ENCODE measurements at regions not wholly inside any gene's neighbourhood (a gene's known extent, or its start where the extent isn't known, plus 50 kb on each side); places are given as distances from the start of the nearest gene placed in this dataset.

- TF ChIP-seq, protein P1, sequence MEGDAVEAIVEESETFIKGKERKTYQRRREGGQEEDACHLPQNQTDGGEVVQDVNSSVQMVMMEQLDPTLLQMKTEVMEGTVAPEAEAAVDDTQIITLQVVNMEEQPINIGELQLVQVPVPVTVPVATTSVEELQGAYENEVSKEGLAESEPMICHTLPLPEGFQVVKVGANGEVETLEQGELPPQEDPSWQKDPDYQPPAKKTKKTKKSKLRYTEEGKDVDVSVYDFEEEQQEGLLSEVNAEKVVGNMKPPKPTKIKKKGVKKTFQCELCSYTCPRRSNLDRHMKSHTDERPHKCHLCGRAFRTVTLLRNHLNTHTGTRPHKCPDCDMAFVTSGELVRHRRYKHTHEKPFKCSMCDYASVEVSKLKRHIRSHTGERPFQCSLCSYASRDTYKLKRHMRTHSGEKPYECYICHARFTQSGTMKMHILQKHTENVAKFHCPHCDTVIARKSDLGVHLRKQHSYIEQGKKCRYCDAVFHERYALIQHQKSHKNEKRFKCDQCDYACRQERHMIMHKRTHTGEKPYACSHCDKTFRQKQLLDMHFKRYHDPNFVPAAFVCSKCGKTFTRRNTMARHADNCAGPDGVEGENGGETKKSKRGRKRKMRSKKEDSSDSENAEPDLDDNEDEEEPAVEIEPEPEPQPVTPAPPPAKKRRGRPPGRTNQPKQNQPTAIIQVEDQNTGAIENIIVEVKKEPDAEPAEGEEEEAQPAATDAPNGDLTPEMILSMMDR (IDR thresholded peaks at IDR 0.05; ENCODE audit: borderline replicate concordance, control extremely low read depth, extremely low read depth, insufficient read depth, missing control alignments), result no peak
- in situ Hi-C loops (cut with MboI; ENCODE audit: low sequenced_read_pairs, unreplicated experiment), result no loop called here
- no peak for DNase-seq (ENCODE audit: low spot score)
Measured at GRCh38 chr14:42421377-42422078, 814.9 kb downstream of the LRFN5 start.

GRCh38 chr14:42420071-42420470 is 813.4 kb downstream of the LRFN5 start:
- DNase-seq (ENCODE audit: low spot score), result no peak
- in situ Hi-C loops (cut with MboI; ENCODE audit: low sequenced_read_pairs, unreplicated experiment), result no loop called here
- TF ChIP-seq, protein P1 (IDR thresholded peaks at IDR 0.05; ENCODE audit: borderline replicate concordance, control extremely low read depth, extremely low read depth, insufficient read depth, missing control alignments), result no peak

- in situ Hi-C loops (cut with MboI; ENCODE audit: low sequenced_read_pairs, unreplicated experiment), result no loop called here
- TF ChIP-seq, protein P1 (IDR thresholded peaks at IDR 0.05; ENCODE audit: borderline replicate concordance, control extremely low read depth, extremely low read depth, insufficient read depth, missing control alignments), result no peak
- no peak for DNase-seq (ENCODE audit: low spot score)
Measured at GRCh38 chr14:42407153-42407552, 800.5 kb downstream of the LRFN5 start.

DNA sequence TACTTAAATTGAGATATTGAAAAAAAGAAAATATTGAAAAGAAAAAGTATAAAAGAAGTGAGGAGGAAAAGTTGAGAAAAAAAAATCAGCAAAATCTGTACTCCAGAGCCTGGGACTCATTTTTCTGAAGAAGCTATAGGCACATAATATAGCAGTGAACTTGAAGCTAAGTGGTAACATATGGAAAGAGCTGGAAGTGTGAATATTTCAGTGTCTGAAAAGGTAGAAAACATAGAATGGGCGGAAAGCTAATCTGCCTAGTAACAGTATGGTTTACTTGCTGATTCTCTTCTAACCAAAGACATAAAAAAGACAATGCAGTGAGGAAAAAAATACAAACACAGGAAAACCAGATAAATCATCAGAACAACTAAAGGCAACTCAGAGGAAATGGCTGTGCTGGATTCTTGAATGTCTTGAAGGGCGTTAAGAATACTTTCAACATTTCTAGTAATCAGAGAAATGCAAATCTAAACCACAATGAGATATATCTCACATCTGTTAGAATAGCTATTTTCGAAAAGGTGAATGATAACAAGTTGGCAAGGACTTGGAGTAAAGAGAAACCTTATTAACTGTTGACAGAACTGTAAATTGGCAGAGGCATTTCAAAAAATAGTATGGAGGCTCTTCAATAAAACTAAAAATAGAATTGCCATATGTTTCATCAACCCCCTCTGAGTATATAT is 784.6 kb downstream of the LRFN5 start:
- no peak for DNase-seq (ENCODE audit: low spot score)
- TF ChIP-seq, protein P1 (IDR thresholded peaks at IDR 0.05; ENCODE audit: borderline replicate concordance, control extremely low read depth, extremely low read depth, insufficient read depth, missing control alignments), result no peak
- in situ Hi-C loops (cut with MboI; ENCODE audit: low sequenced_read_pairs, unreplicated experiment), result no loop called here

GRCh38 chr14:42378880-42379279 is 772.2 kb downstream of the LRFN5 start:
- in situ Hi-C loops (cut with MboI; ENCODE audit: low sequenced_read_pairs, unreplicated experiment), result no loop called here
- DNase-seq (ENCODE audit: low spot score), result no peak

DNA sequence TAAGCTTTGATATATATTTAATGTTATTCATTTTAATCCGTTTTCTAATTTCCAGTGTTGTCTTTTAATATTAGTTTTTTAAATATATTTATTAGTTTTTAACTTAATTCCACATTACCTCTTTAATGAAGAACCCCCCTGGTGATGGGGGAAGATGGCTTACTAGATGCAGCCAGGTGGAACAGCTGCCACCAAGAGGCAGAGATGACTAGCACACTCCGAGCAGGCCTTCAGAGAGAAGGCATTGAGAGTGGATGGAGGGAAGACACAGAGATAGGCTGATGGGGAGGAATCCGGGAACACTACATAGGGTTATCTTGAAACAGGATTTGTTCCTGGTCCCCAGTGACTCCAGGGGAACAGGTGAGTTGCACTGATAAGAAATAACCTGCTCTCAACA is 771.6 kb downstream of the LRFN5 start:
- no peak for DNase-seq (ENCODE audit: low spot score)
- in situ Hi-C loops (cut with MboI; ENCODE audit: low sequenced_read_pairs, unreplicated experiment), result no loop called here
- TF ChIP-seq, protein P1 (IDR thresholded peaks at IDR 0.05; ENCODE audit: borderline replicate concordance, control extremely low read depth, extremely low read depth, insufficient read depth, missing control alignments), result no peak

More at GRCh38 chr14:42378880-42379279, 772.2 kb downstream of the LRFN5 start:
- TF ChIP-seq, protein P1 (IDR thresholded peaks at IDR 0.05; ENCODE audit: borderline replicate concordance, control extremely low read depth, extremely low read depth, insufficient read depth, missing control alignments), result no peak

Measured in GM13976 (cell line).